ENCODE measurements at regions not wholly inside any gene's neighbourhood (a gene's known extent, or its start where the extent isn't known, plus 50 kb on each side); places are given as distances from the start of the nearest gene placed in this dataset.

DNA sequence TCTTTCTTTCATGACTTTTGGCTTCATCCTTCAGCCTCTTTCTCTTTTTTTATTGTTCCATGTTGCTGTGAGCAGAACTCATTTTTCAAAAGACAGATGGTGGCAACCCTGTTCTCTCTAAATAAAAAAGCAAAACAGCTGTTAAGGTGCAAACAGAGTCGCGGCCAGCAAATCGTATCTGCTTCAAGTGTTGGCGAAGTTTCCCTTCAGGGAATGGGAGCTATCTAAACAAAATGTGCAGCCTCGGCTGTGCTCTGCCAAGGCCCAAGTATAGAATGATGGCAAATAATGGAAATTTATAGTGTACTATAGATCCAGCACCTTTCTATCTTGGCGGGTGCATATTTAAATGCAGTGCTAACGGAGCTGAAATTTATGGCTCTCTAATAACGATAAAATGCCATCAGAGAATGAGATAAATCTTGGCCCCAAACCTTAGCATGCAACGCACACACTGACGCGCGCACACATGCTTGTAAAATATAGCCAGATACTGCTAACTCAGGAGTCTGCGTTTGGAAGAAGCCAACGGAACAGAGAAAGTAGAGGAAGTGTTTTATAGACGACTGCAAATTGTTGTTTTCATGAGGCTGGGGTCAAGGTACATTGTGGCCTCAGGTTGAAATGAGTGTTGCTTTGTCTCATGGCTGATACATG lies 315.5 kb upstream of the RBFOX1 start:
- ChIA-PET CTCF (no interaction called here), POLR2A (no interaction called here)
- Histone ChIP-seq H3K4me1 (ENCODE audit: control insufficient read depth, insufficient read depth, low read length) (no peaks in the 10 kb centered on the region), H3K36me3 (ENCODE audit: control insufficient read depth in 2 of 2, insufficient read depth in 1 of 2, low read length in 2 of 2) (no peaks in the 10 kb centered on the region), H3K4me3 (ENCODE audit: low read depth, low read length) (no peak overlapping the region), H3K9me3 (ENCODE audit: control insufficient read depth, insufficient read depth, low read depth, low read length) (no peaks in the 10 kb centered on the region), H3K27ac (ENCODE audit: extremely low read depth, low read depth, low read length) (no peak overlapping the region)
- TF ChIP-seq ZNF449 (tag by site-specific recombination; IDR thresholded peaks at IDR 0.05) (no peak), REST (tag by site-specific recombination; IDR thresholded peaks at IDR 0.05) (no peak), ZNF148 (tag by site-specific recombination; IDR thresholded peaks at IDR 0.05; ENCODE audit: borderline replicate concordance) (no peak)

- TF ChIP-seq ZFHX2 (tag by site-specific recombination; conservative IDR thresholded peaks at IDR 0.05) (no peak), ZNF670 (tag by site-specific recombination; IDR thresholded peaks at IDR 0.05; ENCODE audit: low read depth) (no peak), KLF1 (tag by site-specific recombination; IDR thresholded peaks at IDR 0.05) (no peak), SP3 (tag by site-specific recombination; IDR thresholded peaks at IDR 0.05) (no peak), ZNF248 (tag by site-specific recombination; IDR thresholded peaks at IDR 0.05) (no peak), GLI2 (tag by site-specific recombination; IDR thresholded peaks at IDR 0.05; ENCODE audit: borderline replicate concordance, low read depth) (no peak), ZNF426 (tag by site-specific recombination; IDR thresholded peaks at IDR 0.05) (no peak), WT1 (tag by site-specific recombination; IDR thresholded peaks at IDR 0.05) (no peak), CTCF (tag by site-specific recombination; IDR thresholded peaks at IDR 0.05) (no peak), ZNF280D (tag by site-specific recombination; IDR thresholded peaks at IDR 0.05) (no peak)
- TF ChIP-seq, protein P1, sequence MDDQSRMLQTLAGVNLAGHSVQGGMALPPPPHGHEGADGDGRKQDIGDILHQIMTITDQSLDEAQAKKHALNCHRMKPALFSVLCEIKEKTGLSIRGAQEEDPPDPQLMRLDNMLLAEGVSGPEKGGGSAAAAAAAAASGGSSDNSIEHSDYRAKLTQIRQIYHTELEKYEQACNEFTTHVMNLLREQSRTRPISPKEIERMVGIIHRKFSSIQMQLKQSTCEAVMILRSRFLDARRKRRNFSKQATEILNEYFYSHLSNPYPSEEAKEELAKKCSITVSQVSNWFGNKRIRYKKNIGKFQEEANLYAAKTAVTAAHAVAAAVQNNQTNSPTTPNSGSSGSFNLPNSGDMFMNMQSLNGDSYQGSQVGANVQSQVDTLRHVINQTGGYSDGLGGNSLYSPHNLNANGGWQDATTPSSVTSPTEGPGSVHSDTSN (CRISPR knock-in tag; IDR thresholded peaks at IDR 0.05) = no peak
- CTCF ChIA-PET = no interaction called here
- Histone ChIP-seq H3K27ac (ENCODE audit: extremely low read depth, low read depth, low read length) (no peak overlapping the region), H3K9me3 (ENCODE audit: control insufficient read depth, insufficient read depth, low read depth, low read length) (no peaks in the 10 kb centered on the region), H3K36me3 (ENCODE audit: control insufficient read depth in 2 of 2, insufficient read depth in 1 of 2, low read length in 2 of 2) (no peaks in the 10 kb centered on the region), H3K4me1 (ENCODE audit: control insufficient read depth, insufficient read depth, low read length) (no peaks in the 10 kb centered on the region), H3K4me3 (ENCODE audit: low read depth, low read length) (no peak overlapping the region)
- POLR2A ChIA-PET = no interaction called here
Observed at GRCh38 chr16:7014756-7015155, 317.9 kb upstream of the RBFOX1 start.

All from HEK293 (cell line).